Fibroblast of pulmonary artery (primary cell): ENCODE measurements at regions not wholly inside any gene's neighbourhood (a gene's known extent, or its start where the extent isn't known, plus 50 kb on each side); places are given as distances from the start of the nearest gene placed in this dataset.
"Not testable (repeated sequence)": the region's sequence is repeated elsewhere in the genome, so short reads cannot be mapped to it uniquely, and the experiment has no call there.

Source experiments
- DNase-seq: peaks from one replicate; pipeline ENCODE4 v3.0.0-alpha.2; 2010; ENCODE audit warnings: low read depth
- H3K4me3 ChIP-seq: replicated peaks from 2 replicates; pipeline ENCODE4 v1.5.1; 2011; ENCODE audit warnings: low read depth, mild to moderate bottlenecking, control low read depth, low read length, moderate library complexity
- TF ChIP-seq, protein P1 (sequence below): IDR thresholded peaks from 2 replicates; pipeline ENCODE4 v1.5.1; 2011; ENCODE audit warnings: mild to moderate bottlenecking, control low read depth, low read length, inconsistent platforms; ENCODE audit errors: missing control alignments

DNA sequence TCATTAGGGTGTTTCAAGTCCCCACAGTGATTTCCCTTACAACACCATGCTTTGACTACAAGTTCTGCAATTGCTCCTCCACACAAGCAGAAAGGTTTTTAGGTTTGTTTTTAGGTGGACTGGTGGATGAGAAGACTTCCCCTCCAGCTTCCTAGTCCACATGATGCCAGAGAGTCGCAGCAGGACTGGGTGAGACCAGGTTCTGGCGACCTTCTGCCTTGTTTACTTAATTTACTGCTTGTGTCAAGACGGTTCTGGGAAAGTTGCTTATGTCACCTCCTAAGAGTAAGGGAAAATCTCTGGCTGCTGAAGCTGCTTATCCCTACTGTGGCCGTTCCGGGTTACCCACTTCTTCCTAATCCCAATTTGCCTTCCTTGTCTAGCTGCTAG, 76.4 kb downstream of the GLUL start:
- TF ChIP-seq, protein P1, sequence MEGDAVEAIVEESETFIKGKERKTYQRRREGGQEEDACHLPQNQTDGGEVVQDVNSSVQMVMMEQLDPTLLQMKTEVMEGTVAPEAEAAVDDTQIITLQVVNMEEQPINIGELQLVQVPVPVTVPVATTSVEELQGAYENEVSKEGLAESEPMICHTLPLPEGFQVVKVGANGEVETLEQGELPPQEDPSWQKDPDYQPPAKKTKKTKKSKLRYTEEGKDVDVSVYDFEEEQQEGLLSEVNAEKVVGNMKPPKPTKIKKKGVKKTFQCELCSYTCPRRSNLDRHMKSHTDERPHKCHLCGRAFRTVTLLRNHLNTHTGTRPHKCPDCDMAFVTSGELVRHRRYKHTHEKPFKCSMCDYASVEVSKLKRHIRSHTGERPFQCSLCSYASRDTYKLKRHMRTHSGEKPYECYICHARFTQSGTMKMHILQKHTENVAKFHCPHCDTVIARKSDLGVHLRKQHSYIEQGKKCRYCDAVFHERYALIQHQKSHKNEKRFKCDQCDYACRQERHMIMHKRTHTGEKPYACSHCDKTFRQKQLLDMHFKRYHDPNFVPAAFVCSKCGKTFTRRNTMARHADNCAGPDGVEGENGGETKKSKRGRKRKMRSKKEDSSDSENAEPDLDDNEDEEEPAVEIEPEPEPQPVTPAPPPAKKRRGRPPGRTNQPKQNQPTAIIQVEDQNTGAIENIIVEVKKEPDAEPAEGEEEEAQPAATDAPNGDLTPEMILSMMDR, result no peak
- DNase-seq, result no peak
- no peak overlapping the region for H3K4me3 ChIP-seq

GRCh38 chr1:182309631-182310351, 81.8 kb downstream of the GLUL start:
- DNase-seq, result no peak
- TF ChIP-seq, protein P1, result no peak
- no peak overlapping the region for H3K4me3 ChIP-seq

GRCh38 chr1:182308826-182309225, 82.8 kb downstream of the GLUL start:
- no peak for DNase-seq

GRCh38 chr1:182307486-182307885, 84.1 kb downstream of the GLUL start:
- not testable (repeated sequence) for DNase-seq, H3K4me3 ChIP-seq

More at GRCh38 chr1:182308826-182309225, 82.8 kb downstream of the GLUL start:
- TF ChIP-seq, protein P1, result no peak
- H3K4me3 ChIP-seq, result no peak overlapping the region

- TF ChIP-seq, protein P1, result no peak
- DNase-seq, result no peak
- no peak overlapping the region for H3K4me3 ChIP-seq
Measured at GRCh38 chr1:182305861-182306260, 85.7 kb downstream of the GLUL start.

DNA sequence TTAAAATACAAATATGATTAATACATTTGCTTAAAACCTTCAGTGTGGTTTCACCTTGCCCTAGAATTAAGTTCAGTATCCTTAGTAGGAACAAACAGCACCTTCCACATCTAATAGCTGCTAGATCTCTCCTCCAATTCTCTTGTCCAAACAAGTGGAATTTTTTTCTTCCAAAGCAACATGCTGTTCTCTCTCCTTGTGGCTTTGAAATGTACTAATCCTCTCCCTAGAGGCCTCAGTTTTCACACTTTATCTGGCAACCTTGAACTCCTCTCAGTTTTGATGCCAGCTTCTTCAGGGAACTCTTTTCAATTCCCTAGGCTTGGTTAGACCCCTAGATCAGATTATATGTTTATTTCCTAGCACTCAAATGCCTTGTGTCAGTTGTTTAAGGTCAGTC, 87.0 kb downstream of the GLUL start:
- TF ChIP-seq, protein P1, result no peak
- no peak for DNase-seq

GRCh38 chr1:182304218-182304617, 87.4 kb downstream of the GLUL start:
- TF ChIP-seq, protein P1, result no peak
- H3K4me3 ChIP-seq, result no peak overlapping the region
- DNase-seq, result no peak

More for the DNA sequence above, 87.0 kb downstream of the GLUL start:
- H3K4me3 ChIP-seq, result no peak overlapping the region
